GM18868 (cell line): ENCODE measurements at regions not wholly inside any gene's neighbourhood (a gene's known extent, or its start where the extent isn't known, plus 50 kb on each side); places are given as distances from the start of the nearest gene placed in this dataset.

Experiments used
- ATAC-seq: cut with Tn5 transposase; IDR thresholded peaks from one replicate; pipeline ENCODE4 v1.9.1; 2021; ENCODE audit warnings: mild to moderate bottlenecking, moderate library complexity; ENCODE audit not compliant: unreplicated experiment

GRCh38 chr1:37127254-37127748 is 93.0 kb upstream of the GRIK3 start:
- no peak for ATAC-seq

- no peak for ATAC-seq
Observed at GRCh38 chr1:37128091-37128490, 93.8 kb upstream of the GRIK3 start.

- ATAC-seq, result no peak
Observed at GRCh38 chr1:37130221-37130948, 96.1 kb upstream of the GRIK3 start.

- no peak for ATAC-seq
Observed at GRCh38 chr1:37131281-37131680, 97.0 kb upstream of the GRIK3 start.

- ATAC-seq, result no peak
Observed at GRCh38 chr1:37133276-37134145, 99.2 kb upstream of the GRIK3 start.

GRCh38 chr1:37134599-37134998 is 100.3 kb upstream of the GRIK3 start:
- ATAC-seq, result no peak

GRCh38 chr1:37135032-37135431 is 100.7 kb upstream of the GRIK3 start:
- ATAC-seq, result no peak

GRCh38 chr1:37137014-37137413 is 102.7 kb upstream of the GRIK3 start:
- no peak for ATAC-seq

GRCh38 chr1:37137601-37138000 is 103.3 kb upstream of the GRIK3 start:
- no peak for ATAC-seq

GRCh38 chr1:37143800-37144199 is 109.5 kb upstream of the GRIK3 start:
- no peak for ATAC-seq

- no peak for ATAC-seq
Observed at GRCh38 chr1:37146071-37146470, 111.8 kb upstream of the GRIK3 start.

- no peak for ATAC-seq
Observed at GRCh38 chr1:37147392-37147831, 113.1 kb upstream of the GRIK3 start.

GRCh38 chr1:37147906-37148305 is 113.6 kb upstream of the GRIK3 start:
- ATAC-seq, result no peak

GRCh38 chr1:37148663-37149062 is 114.3 kb upstream of the GRIK3 start:
- ATAC-seq, result no peak

- ATAC-seq, result no peak
Observed at GRCh38 chr1:37149296-37149695, 115.0 kb upstream of the GRIK3 start.

GRCh38 chr1:37150986-37151385 is 116.7 kb upstream of the GRIK3 start:
- ATAC-seq, result no peak

- no peak for ATAC-seq
Observed at GRCh38 chr1:37151789-37152188, 117.5 kb upstream of the GRIK3 start.

- ATAC-seq, result no peak
Observed at GRCh38 chr1:37152491-37152890, 118.2 kb upstream of the GRIK3 start.

- ATAC-seq, result no peak
Observed at GRCh38 chr1:37153116-37154100, 119.1 kb upstream of the GRIK3 start.

- no peak for ATAC-seq
Observed at GRCh38 chr1:37156646-37157045, 122.3 kb upstream of the GRIK3 start.

GRCh38 chr1:37157634-37158033 is 123.3 kb upstream of the GRIK3 start:
- ATAC-seq, result no peak
